Smooth muscle cell (in vitro differentiated cells): ENCODE measurements at regions not wholly inside any gene's neighbourhood (a gene's known extent, or its start where the extent isn't known, plus 50 kb on each side); places are given as distances from the start of the nearest gene placed in this dataset.
A peak's percentile ranks its signal among the peaks of the same experiment; 100 is the strongest.

ENCODE experiments used
- DNase-seq: peaks from one replicate; lab custom pipeline; 2025; ENCODE audit not compliant: unreplicated experiment; lab: John Stamatoyannopoulos, UW
- H2AFZ ChIP-seq: fragments of 200-600 bp; sonication (generic); 2 replicates; pipeline ENCODE4 v1.6.0; 2016; ENCODE audit warnings: antibody characterized with exemption, low read depth, mild to moderate bottlenecking
- H3F3A ChIP-seq: fragments of 200-600 bp; sonication (generic); 2 replicates; pipeline ENCODE4 v1.6.0; 2017; ENCODE audit warnings: antibody characterized with exemption, low read depth
- H3K27ac ChIP-seq: fragments of 200-600 bp; sonication (generic); 2 replicates; pipeline ENCODE4 v1.5.1; 2016; ENCODE audit warnings: low read depth, mild to moderate bottlenecking
- H3K27me3 ChIP-seq: fragments of 200-600 bp; sonication (generic); 2 replicates; pipeline ENCODE4 v1.6.1; 2016; ENCODE audit warnings: low read depth, mild to moderate bottlenecking
- H3K36me3 ChIP-seq: fragments of 200-600 bp; sonication (generic); 2 replicates; pipeline ENCODE4 v1.5.1; 2016; ENCODE audit warnings: low read depth
- H3K4me1 ChIP-seq: fragments of 200-600 bp; sonication (generic); 2 replicates; pipeline ENCODE4 v1.5.1; 2016; ENCODE audit warnings: low read depth
- H3K4me2 ChIP-seq: fragments of 200-600 bp; sonication (generic); 2 replicates; pipeline ENCODE4 v1.6.0; 2016; ENCODE audit warnings: mild to moderate bottlenecking
- H3K4me3 ChIP-seq: fragments of 200-600 bp; sonication (generic); 2 replicates; pipeline ENCODE4 v1.5.1; 2016; ENCODE audit warnings: mild to moderate bottlenecking
- H3K79me2 ChIP-seq: fragments of 200-600 bp; sonication (generic); 2 replicates; pipeline ENCODE4 v1.6.0; 2016; ENCODE audit warnings: low read depth, mild to moderate bottlenecking
- H3K9ac ChIP-seq: fragments of 200-600 bp; sonication (generic); 2 replicates; pipeline ENCODE4 v1.6.0; 2016; ENCODE audit warnings: low read depth
- H3K9me3 ChIP-seq: fragments of 200-600 bp; sonication (generic); replicated peaks from 2 replicates; pipeline ENCODE4 v1.5.1; 2016; ENCODE audit warnings: low read depth
- H4K20me1 ChIP-seq: fragments of 200-600 bp; sonication (generic); 2 replicates; pipeline ENCODE4 v1.6.0; 2016; ENCODE audit warnings: low read depth
- WGBS: methylation state at CpG from one replicate; pipeline ENCODE4 v1.1.7; 2016; ENCODE audit warnings: low lambda C conversion rate; 5-methylcytosine and 5-hydroxymethylcytosine counted together
- TF ChIP-seq, protein P1 (sequence below): fragments of 200-600 bp; sonication (generic); IDR thresholded peaks from 2 replicates; pipeline ENCODE4 v1.5.1; 2017; ENCODE audit warnings: borderline replicate concordance, mild to moderate bottlenecking, antibody characterized with exemption; ENCODE audit not compliant: insufficient read depth, poor library complexity, severe bottlenecking

- 72% methylated on average over 3 of the region's 3 CpGs for WGBS
- Histone ChIP-seq H3K4me2 (no peak overlapping the region), H3K79me2 (no peaks in the 10 kb centered on the region), H3K4me3 (no peak overlapping the region), H3K4me1 (peaks cover 4% of the 10 kb centered on the region), H3K36me3 (no peaks in the 10 kb centered on the region), H3K27ac (no peak overlapping the region), H3K27me3 (no peaks in the 10 kb centered on the region), H3K9me3 (no peaks in the 10 kb centered on the region), H4K20me1 (no peaks in the 10 kb centered on the region), H3K9ac (no peak overlapping the region), H3F3A (no peaks in the 10 kb centered on the region), H2AFZ (peak overlapping the region; percentile 15)
- no peak for DNase-seq
- TF ChIP-seq, protein P1, sequence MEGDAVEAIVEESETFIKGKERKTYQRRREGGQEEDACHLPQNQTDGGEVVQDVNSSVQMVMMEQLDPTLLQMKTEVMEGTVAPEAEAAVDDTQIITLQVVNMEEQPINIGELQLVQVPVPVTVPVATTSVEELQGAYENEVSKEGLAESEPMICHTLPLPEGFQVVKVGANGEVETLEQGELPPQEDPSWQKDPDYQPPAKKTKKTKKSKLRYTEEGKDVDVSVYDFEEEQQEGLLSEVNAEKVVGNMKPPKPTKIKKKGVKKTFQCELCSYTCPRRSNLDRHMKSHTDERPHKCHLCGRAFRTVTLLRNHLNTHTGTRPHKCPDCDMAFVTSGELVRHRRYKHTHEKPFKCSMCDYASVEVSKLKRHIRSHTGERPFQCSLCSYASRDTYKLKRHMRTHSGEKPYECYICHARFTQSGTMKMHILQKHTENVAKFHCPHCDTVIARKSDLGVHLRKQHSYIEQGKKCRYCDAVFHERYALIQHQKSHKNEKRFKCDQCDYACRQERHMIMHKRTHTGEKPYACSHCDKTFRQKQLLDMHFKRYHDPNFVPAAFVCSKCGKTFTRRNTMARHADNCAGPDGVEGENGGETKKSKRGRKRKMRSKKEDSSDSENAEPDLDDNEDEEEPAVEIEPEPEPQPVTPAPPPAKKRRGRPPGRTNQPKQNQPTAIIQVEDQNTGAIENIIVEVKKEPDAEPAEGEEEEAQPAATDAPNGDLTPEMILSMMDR: no peak
Observed at GRCh38 chr4:74537459-74537858, 92.5 kb downstream of the AREG start.

GRCh38 chr4:74539044-74539790 is 94.3 kb downstream of the AREG start:
- peak overlapping the region; percentile 57 for H3K27ac ChIP-seq
- no peak for DNase-seq
- TF ChIP-seq, protein P1: no peak

DNA sequence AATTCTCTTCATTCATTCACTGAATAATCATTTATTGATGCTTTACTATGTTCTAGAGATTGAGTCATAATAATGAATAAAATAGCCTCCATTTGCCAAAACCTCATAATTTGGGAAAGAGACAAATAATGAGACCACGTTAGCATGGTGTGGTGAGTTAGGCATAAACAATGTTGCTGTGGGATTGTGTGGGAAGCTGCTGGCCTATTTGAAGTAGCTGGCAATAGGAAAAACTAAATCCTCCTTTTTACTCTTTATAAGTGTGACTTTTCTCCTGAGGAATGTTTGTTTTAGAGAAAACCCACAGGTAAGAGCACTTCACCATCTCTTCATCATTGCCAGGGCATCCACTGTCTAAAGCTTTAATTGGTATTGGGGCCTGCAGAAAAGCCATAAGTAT is 95.3 kb downstream of the AREG start:
- H3K27ac ChIP-seq: peak overlapping the region; percentile 57
- TF ChIP-seq, protein P1: no peak
- H3K9ac ChIP-seq: no peak overlapping the region
- no peak overlapping the region for H3K4me3 ChIP-seq
- no peaks in the 10 kb centered on the region for H3K9me3 ChIP-seq
- 9% methylated on average over 1 of the region's 1 CpG for WGBS
- no peaks in the 10 kb centered on the region for H3K36me3 ChIP-seq
- H3K4me2 ChIP-seq: peak overlapping the region; percentile 16
- no peaks in the 10 kb centered on the region for H3K79me2 ChIP-seq
- H4K20me1 ChIP-seq: no peaks in the 10 kb centered on the region
- no peak overlapping the region for H2AFZ ChIP-seq
- H3F3A ChIP-seq: no peaks in the 10 kb centered on the region
- no peaks in the 10 kb centered on the region for H3K27me3 ChIP-seq
- peaks cover 7% of the 10 kb centered on the region for H3K4me1 ChIP-seq
- DNase-seq: no peak

More at GRCh38 chr4:74539044-74539790, 94.3 kb downstream of the AREG start:
- H3K4me2 ChIP-seq: peak overlapping the region; percentile 16
- H4K20me1 ChIP-seq: no peaks in the 10 kb centered on the region
- H3F3A ChIP-seq: no peaks in the 10 kb centered on the region
- H3K36me3 ChIP-seq: no peaks in the 10 kb centered on the region
- peaks cover 7% of the 10 kb centered on the region for H3K4me1 ChIP-seq
- no peaks in the 10 kb centered on the region for H3K27me3 ChIP-seq
- no peak overlapping the region for H2AFZ ChIP-seq
- 65% methylated on average over 3 of the region's 3 CpGs for WGBS
- no peaks in the 10 kb centered on the region for H3K79me2 ChIP-seq
- no peak overlapping the region for H3K9ac ChIP-seq
- H3K4me3 ChIP-seq: no peak overlapping the region
- H3K9me3 ChIP-seq: no peaks in the 10 kb centered on the region

DNA sequence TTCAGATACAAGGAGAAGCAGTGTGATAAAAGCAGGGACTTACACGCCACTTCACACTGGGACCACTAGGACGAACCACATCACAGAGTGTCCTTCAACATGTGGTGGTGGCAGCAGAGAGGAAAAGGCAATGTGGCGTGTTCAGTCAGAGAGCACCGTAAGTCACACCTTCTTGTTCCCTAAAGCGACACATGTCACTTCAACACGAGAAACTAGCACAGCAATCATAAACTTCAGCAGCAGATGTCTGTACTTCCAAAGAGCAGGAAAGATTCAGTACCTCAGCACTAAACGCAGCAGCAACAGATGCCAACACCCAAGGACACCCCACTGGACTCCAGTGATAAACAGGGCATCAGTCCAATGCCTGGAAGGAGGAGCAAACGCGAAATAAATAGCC is 96.7 kb downstream of the AREG start:
- 79% methylated on average over 9 of the region's 9 CpGs for WGBS
- no peak overlapping the region for H3K4me2 ChIP-seq
- H3K4me3 ChIP-seq: no peak overlapping the region
- TF ChIP-seq, protein P1: no peak
- H3K9me3 ChIP-seq: no peaks in the 10 kb centered on the region
- no peak overlapping the region for H3K27ac ChIP-seq
- H2AFZ ChIP-seq: no peak overlapping the region
- H3K27me3 ChIP-seq: no peaks in the 10 kb centered on the region
- peaks cover 10% of the 10 kb centered on the region for H3K4me1 ChIP-seq
- H3F3A ChIP-seq: no peaks in the 10 kb centered on the region
- H4K20me1 ChIP-seq: no peaks in the 10 kb centered on the region
- H3K79me2 ChIP-seq: no peaks in the 10 kb centered on the region
- no peak for DNase-seq
- no peak overlapping the region for H3K9ac ChIP-seq
- no peaks in the 10 kb centered on the region for H3K36me3 ChIP-seq
